HUES48 (cell line): ENCODE measurements at regions not wholly inside any gene's neighbourhood (a gene's known extent, or its start where the extent isn't known, plus 50 kb on each side); places are given as distances from the start of the nearest gene placed in this dataset.

Experiments
- H3K27ac ChIP-seq: one replicate; pipeline ENCODE4 v1.7.0; 2013; ENCODE audit warnings: low read depth, low read length, inconsistent platforms
- H3K27me3 ChIP-seq: 2 replicates; pipeline ENCODE4 v1.6.1; 2013; ENCODE audit warnings: mild to moderate bottlenecking, low read length; ENCODE audit not compliant: control insufficient read depth, insufficient read depth
- H3K36me3 ChIP-seq: 2 replicates; pipeline ENCODE4 v1.6.1; 2013; ENCODE audit warnings: low read length; ENCODE audit not compliant: control insufficient read depth, insufficient read depth
- H3K4me1 ChIP-seq: 2 replicates; pipeline ENCODE4 v1.6.1; 2013; ENCODE audit warnings: mild to moderate bottlenecking, low read length; ENCODE audit not compliant: control insufficient read depth, insufficient read depth
- H3K4me3 ChIP-seq: 2 replicates; pipeline ENCODE4 v1.5.1; 2013; ENCODE audit warnings: mild to moderate bottlenecking, low read depth, low read length
- H3K9ac ChIP-seq: 2 replicates; pipeline ENCODE4 v1.6.1; 2013; ENCODE audit warnings: mild to moderate bottlenecking, low read depth, low read length, moderate library complexity
- H3K9me3 ChIP-seq: 2 replicates; pipeline ENCODE4 v1.6.1; 2013; ENCODE audit warnings: low read length; ENCODE audit not compliant: control insufficient read depth, insufficient read depth

GRCh38 chr7:13457790-13458189, 531.7 kb downstream of the ETV1 start:
- Histone ChIP-seq H3K4me1 (no peaks in the 10 kb centered on the region), H3K9ac (no peak overlapping the region), H3K27ac (no peak overlapping the region), H3K27me3 (no peaks in the 10 kb centered on the region), H3K36me3 (no peaks in the 10 kb centered on the region), H3K4me3 (no peak overlapping the region), H3K9me3 (no peaks in the 10 kb centered on the region)

- Histone ChIP-seq H3K9me3 (no peaks in the 10 kb centered on the region), H3K36me3 (no peaks in the 10 kb centered on the region), H3K4me1 (peaks cover 7% of the 10 kb centered on the region; the same call in 1 of the 2 replicates), H3K27me3 (no peaks in the 10 kb centered on the region), H3K9ac (no peak overlapping the region), H3K27ac (no peak overlapping the region), H3K4me3 (no peak overlapping the region)
Measured at GRCh38 chr7:13466874-13467547, 522.5 kb downstream of the ETV1 start.

- Histone ChIP-seq H3K4me3 (no peak overlapping the region), H3K9me3 (no peaks in the 10 kb centered on the region), H3K4me1 (no peaks in the 10 kb centered on the region), H3K9ac (no peak overlapping the region), H3K27me3 (no peaks in the 10 kb centered on the region), H3K27ac (no peak overlapping the region), H3K36me3 (no peaks in the 10 kb centered on the region)
Measured at GRCh38 chr7:13476881-13477444, 512.5 kb downstream of the ETV1 start.

- Histone ChIP-seq H3K36me3 (no peaks in the 10 kb centered on the region), H3K27me3 (no peaks in the 10 kb centered on the region), H3K9me3 (no peaks in the 10 kb centered on the region; the same call in 1 of the 2 replicates), H3K9ac (no peak overlapping the region), H3K27ac (no peak overlapping the region), H3K4me3 (no peak overlapping the region), H3K4me1 (no peaks in the 10 kb centered on the region)
Measured at GRCh38 chr7:13489386-13489785, 500.1 kb downstream of the ETV1 start.

GRCh38 chr7:13496976-13497375, 492.5 kb downstream of the ETV1 start:
- Histone ChIP-seq H3K27ac (no peak overlapping the region), H3K9ac (no peak overlapping the region), H3K4me3 (no peak overlapping the region), H3K4me1 (no peaks in the 10 kb centered on the region), H3K9me3 (no peaks in the 10 kb centered on the region), H3K36me3 (no peaks in the 10 kb centered on the region), H3K27me3 (no peaks in the 10 kb centered on the region)

- no peaks in the 10 kb centered on the region; the same call in 1 of the 2 replicates for H3K9me3 ChIP-seq
Measured at GRCh38 chr7:13508586-13508985, 480.9 kb downstream of the ETV1 start.

GRCh38 chr7:13518738-13519137, 470.7 kb downstream of the ETV1 start:
- Histone ChIP-seq H3K27ac (no peak overlapping the region), H3K9ac (no peak overlapping the region), H3K36me3 (no peaks in the 10 kb centered on the region), H3K27me3 (no peaks in the 10 kb centered on the region), H3K9me3 (no peaks in the 10 kb centered on the region), H3K4me3 (no peak overlapping the region), H3K4me1 (no peaks in the 10 kb centered on the region)

More at GRCh38 chr7:13508586-13508985, 480.9 kb downstream of the ETV1 start:
- H3K36me3 ChIP-seq = no peaks in the 10 kb centered on the region
- no peak overlapping the region for H3K27ac ChIP-seq
- no peak overlapping the region for H3K9ac ChIP-seq
- H3K4me1 ChIP-seq = no peaks in the 10 kb centered on the region
- no peak overlapping the region for H3K4me3 ChIP-seq
- no peaks in the 10 kb centered on the region for H3K27me3 ChIP-seq

- Histone ChIP-seq H3K4me1 (no peaks in the 10 kb centered on the region), H3K4me3 (no peak overlapping the region), H3K27me3 (no peaks in the 10 kb centered on the region), H3K9ac (no peak overlapping the region), H3K9me3 (no peaks in the 10 kb centered on the region), H3K27ac (no peak overlapping the region), H3K36me3 (no peaks in the 10 kb centered on the region)
Measured at GRCh38 chr7:13524076-13524475, 465.4 kb downstream of the ETV1 start.

- no peaks in the 10 kb centered on the region for H3K27me3 ChIP-seq
- H3K4me1 ChIP-seq = peaks cover 6% of the 10 kb centered on the region; the same call in 1 of the 2 replicates
- H3K9me3 ChIP-seq = no peaks in the 10 kb centered on the region
- H3K36me3 ChIP-seq = no peaks in the 10 kb centered on the region
- H3K4me3 ChIP-seq = no peak overlapping the region
- no peak overlapping the region for H3K9ac ChIP-seq
- no peak overlapping the region for H3K27ac ChIP-seq
Measured at GRCh38 chr7:13532028-13532753, 457.3 kb downstream of the ETV1 start.

- no peak overlapping the region for H3K4me3 ChIP-seq
- no peaks in the 10 kb centered on the region for H3K9me3 ChIP-seq
- no peaks in the 10 kb centered on the region for H3K36me3 ChIP-seq
- H3K4me1 ChIP-seq = peaks cover 13% of the 10 kb centered on the region
- no peak overlapping the region for H3K27ac ChIP-seq
- H3K9ac ChIP-seq = no peak overlapping the region
- no peaks in the 10 kb centered on the region for H3K27me3 ChIP-seq
Measured at GRCh38 chr7:13538669-13539068, 450.8 kb downstream of the ETV1 start.

- Histone ChIP-seq H3K4me1 (peaks cover 13% of the 10 kb centered on the region), H3K27me3 (no peaks in the 10 kb centered on the region), H3K27ac (no peak overlapping the region), H3K9ac (no peak overlapping the region), H3K9me3 (no peaks in the 10 kb centered on the region), H3K36me3 (no peaks in the 10 kb centered on the region), H3K4me3 (no peak overlapping the region)
Measured at GRCh38 chr7:13540429-13540828, 449.0 kb downstream of the ETV1 start.
